ENCODE measurements at regions not wholly inside any gene's neighbourhood (a gene's known extent, or its start where the extent isn't known, plus 50 kb on each side); places are given as distances from the start of the nearest gene placed in this dataset.

- H3K27ac ChIP-seq: no peak overlapping the region
- no peak for DNase-seq (ENCODE audit: low spot score)
- no peak overlapping the region for H3K4me3 ChIP-seq
- H3K36me3 ChIP-seq: no peaks in the 10 kb centered on the region
- no peaks in the 10 kb centered on the region for H3K9me3 ChIP-seq
- no peak for TF ChIP-seq CTCF (IDR thresholded peaks at IDR 0.05)
- H3K4me1 ChIP-seq: no peaks in the 10 kb centered on the region
- no peaks in the 10 kb centered on the region for H3K27me3 ChIP-seq
These were observed 110.4 kb downstream of the SLC30A10 start for GRCh38 chr1:219817914-219818313.

GRCh38 chr1:219813294-219813693 lies 115.1 kb downstream of the SLC30A10 start:
- no peak for TF ChIP-seq CTCF (IDR thresholded peaks at IDR 0.05)
- no peaks in the 10 kb centered on the region for H3K4me1 ChIP-seq
- no peaks in the 10 kb centered on the region for H3K27me3 ChIP-seq
- no peaks in the 10 kb centered on the region for H3K36me3 ChIP-seq
- no peak overlapping the region for H3K4me3 ChIP-seq
- no peaks in the 10 kb centered on the region for H3K9me3 ChIP-seq
- DNase-seq (ENCODE audit: low spot score): no peak
- no peak overlapping the region for H3K27ac ChIP-seq

- DNase-seq (ENCODE audit: low spot score): no peak
- Histone ChIP-seq H3K27me3 (no peaks in the 10 kb centered on the region), H3K4me3 (no peak overlapping the region), H3K9me3 (no peaks in the 10 kb centered on the region), H3K36me3 (no peaks in the 10 kb centered on the region), H3K4me1 (no peaks in the 10 kb centered on the region), H3K27ac (no peak overlapping the region)
- TF ChIP-seq CTCF (IDR thresholded peaks at IDR 0.05): peak; percentile 65 to 86
These were observed 115.7 kb downstream of the SLC30A10 start for GRCh38 chr1:219812491-219813203.

DNA sequence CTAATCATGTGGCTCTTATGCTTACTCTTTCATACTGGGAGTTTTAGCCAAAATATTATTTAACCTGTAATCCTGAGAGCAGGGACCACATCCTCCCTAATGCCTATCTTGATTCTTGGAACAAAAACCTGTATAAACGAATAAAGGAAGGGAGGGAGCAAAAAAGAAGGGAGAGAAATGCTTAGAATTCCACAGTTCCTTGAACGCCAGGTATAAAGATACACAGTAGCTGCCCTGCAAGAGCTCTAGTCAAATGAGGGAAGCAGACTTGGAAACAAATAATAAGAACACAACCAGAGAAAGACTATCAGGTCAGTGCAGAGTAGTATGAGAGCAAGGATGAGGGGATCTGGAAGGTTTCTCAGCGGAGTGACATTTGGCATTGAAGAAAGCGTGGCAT lies 116.3 kb downstream of the SLC30A10 start:
- no peaks in the 10 kb centered on the region for H3K27me3 ChIP-seq
- no peak for DNase-seq (ENCODE audit: low spot score)
- H3K9me3 ChIP-seq: no peaks in the 10 kb centered on the region
- H3K4me1 ChIP-seq: no peaks in the 10 kb centered on the region
- no peaks in the 10 kb centered on the region for H3K36me3 ChIP-seq
- H3K4me3 ChIP-seq: no peak overlapping the region
- TF ChIP-seq CTCF (IDR thresholded peaks at IDR 0.05): no peak
- no peak overlapping the region for H3K27ac ChIP-seq

GRCh38 chr1:219810451-219810850 lies 117.9 kb downstream of the SLC30A10 start:
- DNase-seq (ENCODE audit: low spot score): no peak
- Histone ChIP-seq H3K36me3 (no peaks in the 10 kb centered on the region), H3K27ac (no peak overlapping the region), H3K4me3 (no peak overlapping the region), H3K27me3 (no peaks in the 10 kb centered on the region), H3K9me3 (no peaks in the 10 kb centered on the region), H3K4me1 (no peaks in the 10 kb centered on the region)
- no peak for TF ChIP-seq CTCF (IDR thresholded peaks at IDR 0.05)

- DNase-seq (ENCODE audit: low spot score): no peak
- H3K27ac ChIP-seq: no peak overlapping the region
- no peak overlapping the region for H3K4me3 ChIP-seq
- no peak for TF ChIP-seq CTCF (IDR thresholded peaks at IDR 0.05)
- no peaks in the 10 kb centered on the region for H3K36me3 ChIP-seq
- H3K4me1 ChIP-seq: no peaks in the 10 kb centered on the region
- peaks cover 0 to 6% of the 10 kb centered on the region in 2 donors for H3K9me3 ChIP-seq
- H3K27me3 ChIP-seq: no peaks in the 10 kb centered on the region
These were observed 119.6 kb downstream of the SLC30A10 start for GRCh38 chr1:219808790-219809189.
